ENCODE measurements at regions not wholly inside any gene's neighbourhood (a gene's known extent, or its start where the extent isn't known, plus 50 kb on each side); places are given as distances from the start of the nearest gene placed in this dataset.

DNA sequence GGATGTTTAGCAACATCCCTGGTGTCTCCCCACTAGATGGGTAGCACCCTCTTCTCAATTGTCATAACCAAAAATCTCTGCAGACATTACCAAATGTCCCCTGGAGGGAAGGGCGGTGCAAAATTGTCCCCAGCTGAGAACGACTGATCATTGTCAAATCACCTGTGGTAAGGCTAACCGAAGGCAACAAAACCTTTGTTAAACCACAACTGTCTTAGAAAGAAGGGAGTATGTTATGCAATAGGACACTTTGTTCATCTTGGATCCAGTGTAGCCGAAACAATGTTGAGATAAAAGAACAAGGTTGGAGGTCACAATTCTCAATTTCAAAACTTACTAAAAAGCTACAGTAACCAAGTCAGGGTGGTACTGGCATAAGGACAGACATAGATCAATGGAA lies 50.3 kb upstream of the ST3GAL5 start:
- Histone ChIP-seq H3K9ac (ENCODE audit: low read depth in 1 of 2, low read length in 2 of 2) (no peak overlapping the region), H3K4me3 (ENCODE audit: low read depth in 1 of 3, low read length in 3 of 3) (no peak overlapping the region), H3K27ac (ENCODE audit: low read depth in 1 of 2, low read length in 2 of 2) (no peak overlapping the region), H3K9me3 (ENCODE audit: control insufficient read depth in 4 of 4, low read length in 3 of 4) (peaks cover 0 to 7% (median 0%) of the 10 kb centered on the region in 4 donors), H3K27me3 (ENCODE audit: control insufficient read depth in 4 of 4, insufficient read depth in 4 of 4, low read length in 3 of 4) (no peaks in the 10 kb centered on the region), H3K36me3 (ENCODE audit: control insufficient read depth in 4 of 4, insufficient read depth in 3 of 4, low read depth in 1 of 4, low read length in 3 of 4) (no peaks in the 10 kb centered on the region), H3K4me1 (ENCODE audit: control insufficient read depth in 4 of 4, insufficient read depth in 4 of 4, low read length in 3 of 4) (peaks cover 10 to 32% (median 23%) of the 10 kb centered on the region in 4 donors)
- peak in 1 of 2 donors; percentile 36 for TF ChIP-seq HNF4A (conservative IDR thresholded peaks at IDR 0.05)
- no peak for TF ChIP-seq YY1 (IDR thresholded peaks at IDR 0.05)
- DNase-seq (ENCODE audit: low spot score), result no peak
- 46% methylated on average over 4 of the region's 4 CpGs for WGBS

Data from liver (tissue), 7 donors.